ENCODE measurements at regions not wholly inside any gene's neighbourhood (a gene's known extent, or its start where the extent isn't known, plus 50 kb on each side); places are given as distances from the start of the nearest gene placed in this dataset.

- no peak for TF ChIP-seq POLR2A (IDR thresholded peaks at IDR 0.05)
- no peak for TF ChIP-seq CTCF (IDR thresholded peaks at IDR 0.05)
- no peak for TF ChIP-seq POLR2AphosphoS5 (IDR thresholded peaks at IDR 0.05)
- TF ChIP-seq EP300 (IDR thresholded peaks at IDR 0.05) = no peak
Measured at GRCh38 chr4:147034372-147034771, 88.7 kb upstream of the TTC29 start.
